Neural cell (in vitro differentiated cells): ENCODE measurements at regions not wholly inside any gene's neighbourhood (a gene's known extent, or its start where the extent isn't known, plus 50 kb on each side); places are given as distances from the start of the nearest gene placed in this dataset.

Experiments used
- H2AFZ ChIP-seq: fragments of 200-600, 300-800 bp; sonication (generic), shearing (Covaris generic); 2 replicates; pipeline ENCODE4 v1.6.0; 2014; ENCODE audit warnings: low read depth, mild to moderate bottlenecking, antibody characterized with exemption, low read length, moderate library complexity
- H3F3A ChIP-seq: fragments of 200-600 bp; shearing (Covaris generic); 2 replicates; pipeline ENCODE4 v1.6.1; 2016; ENCODE audit warnings: mild to moderate bottlenecking, moderate library complexity, mixed read lengths, antibody characterized with exemption, low read length; ENCODE audit not compliant: insufficient read depth, poor library complexity, severe bottlenecking
- H3K27ac ChIP-seq: fragments of 200-600, 300-800 bp; sonication (generic), shearing (Covaris generic); 2 replicates; pipeline ENCODE4 v1.5.1; 2014; ENCODE audit warnings: mild to moderate bottlenecking, low read length, moderate library complexity
- H3K27me3 ChIP-seq: fragments of 300-800, 200-600 bp; sonication (generic), shearing (Covaris generic); 2 replicates; pipeline ENCODE4 v1.6.0; 2014; ENCODE audit warnings: mild to moderate bottlenecking, low read depth, low read length, moderate library complexity; ENCODE audit not compliant: insufficient read depth
- H3K36me3 ChIP-seq: fragments of 300-800, 200-600 bp; sonication (generic), shearing (Covaris generic); 2 replicates; pipeline ENCODE4 v1.5.1; 2014; ENCODE audit warnings: mild to moderate bottlenecking, antibody characterized with exemption, low read length, moderate library complexity; ENCODE audit not compliant: insufficient read depth
- H3K4me2 ChIP-seq: fragments of 300-800, 200-600 bp; sonication (generic), shearing (Covaris generic); 2 replicates; pipeline ENCODE4 v1.6.0; 2014; ENCODE audit warnings: mild to moderate bottlenecking, low read length
- H3K4me3 ChIP-seq: fragments of 300-800, 200-600 bp; sonication (generic), shearing (Covaris generic); 2 replicates; pipeline ENCODE4 v1.5.1; 2014; ENCODE audit warnings: mild to moderate bottlenecking, low read length, moderate library complexity
- H3K79me2 ChIP-seq: fragments of 200-600 bp; shearing (Covaris generic); replicated peaks from 2 replicates; pipeline ENCODE4 v1.6.0; 2014; ENCODE audit warnings: mild to moderate bottlenecking, low read length, moderate library complexity; ENCODE audit not compliant: insufficient read depth
- H3K9ac ChIP-seq: fragments of 300-800, 200-600 bp; sonication (generic), shearing (Covaris generic); 2 replicates; pipeline ENCODE4 v1.6.1; 2016; ENCODE audit warnings: mild to moderate bottlenecking, low read length, mixed read lengths
- H3K9me2 ChIP-seq: fragments of 200-600 bp; shearing (Covaris generic); 2 replicates; pipeline ENCODE4 v1.6.1; 2016; ENCODE audit warnings: mild to moderate bottlenecking, low read length, mixed read lengths; ENCODE audit not compliant: insufficient read depth
- H3K9me3 ChIP-seq: fragments of 200-600, 300-800 bp; sonication (generic), shearing (Covaris generic); 2 replicates; pipeline ENCODE4 v1.6.1; 2016; ENCODE audit warnings: mild to moderate bottlenecking, mixed run types, low read length, moderate library complexity, mixed read lengths
- H4K20me1 ChIP-seq: fragments of 200-600 bp; shearing (Covaris generic); 2 replicates; pipeline ENCODE4 v1.6.1; 2016; ENCODE audit warnings: mild to moderate bottlenecking, mixed run types; ENCODE audit not compliant: insufficient read depth
- EP300 ChIP-seq: fragments of 450-650 bp; conservative IDR thresholded peaks from 2 replicates; pipeline ENCODE4 v1.6.1; 2014; ENCODE audit warnings: antibody characterized with exemption, mild to moderate bottlenecking, moderate library complexity; ENCODE audit not compliant: poor library complexity, severe bottlenecking
- EZH2 ChIP-seq: fragments of 200-600, 300-800 bp; shearing (Covaris generic), sonication (generic); IDR thresholded peaks from 2 replicates; pipeline ENCODE4 v1.6.1; 2014; ENCODE audit warnings: antibody characterized with exemption, low read length, borderline replicate concordance, mild to moderate bottlenecking; ENCODE audit not compliant: insufficient read depth, poor library complexity, severe bottlenecking
- MXI1 ChIP-seq: fragments of 450-650 bp; conservative IDR thresholded peaks from 2 replicates; pipeline ENCODE4 v1.6.1; 2014; ENCODE audit warnings: antibody characterized with exemption, mild to moderate bottlenecking; ENCODE audit not compliant: poor library complexity, severe bottlenecking
- POLR2AphosphoS5 ChIP-seq: IDR thresholded peaks from 2 replicates; pipeline ENCODE4 v1.6.1; 2012
- RAD21 ChIP-seq: fragments of 450-650 bp; conservative IDR thresholded peaks from 2 replicates; pipeline ENCODE4 v1.6.1; 2014; ENCODE audit warnings: antibody characterized with exemption, mild to moderate bottlenecking, moderate library complexity
- REST ChIP-seq: IDR thresholded peaks from 2 replicates; pipeline ENCODE4 v1.6.1; 2012; ENCODE audit warnings: borderline replicate concordance
- SMC3 ChIP-seq: fragments of 450-650 bp; conservative IDR thresholded peaks from 2 replicates; pipeline ENCODE4 v1.6.1; 2014; ENCODE audit warnings: antibody characterized with exemption, mild to moderate bottlenecking, moderate library complexity; ENCODE audit not compliant: poor library complexity
- TAF1 ChIP-seq: IDR thresholded peaks from 2 replicates; pipeline ENCODE4 v1.6.1; 2012; ENCODE audit warnings: low read depth
- TF ChIP-seq, protein P1 (sequence below): fragments of 450-650 bp; IDR thresholded peaks from 2 replicates; pipeline ENCODE4 v1.5.1; 2014; ENCODE audit warnings: antibody characterized with exemption, mild to moderate bottlenecking, moderate library complexity; ENCODE audit not compliant: poor library complexity, severe bottlenecking

GRCh38 chr3:42033741-42034140, 57.4 kb upstream of the TRAK1 start:
- H2AFZ ChIP-seq, result no peak overlapping the region
- H3K79me2 ChIP-seq, result peaks cover 4% of the 10 kb centered on the region
- no peaks in the 10 kb centered on the region for H3K9me3 ChIP-seq
- no peaks in the 10 kb centered on the region for H3K9me2 ChIP-seq
- no peaks in the 10 kb centered on the region for H3K36me3 ChIP-seq
- peaks cover 4% of the 10 kb centered on the region for H3F3A ChIP-seq
- H3K27ac ChIP-seq, result peak overlapping the region; percentile 64
- H3K27me3 ChIP-seq, result no peaks in the 10 kb centered on the region
- H4K20me1 ChIP-seq, result no peaks in the 10 kb centered on the region
- no peak overlapping the region for H3K4me2 ChIP-seq
- H3K4me3 ChIP-seq, result no peak overlapping the region
- TF ChIP-seq REST, result no peak
- TF ChIP-seq, protein P1, sequence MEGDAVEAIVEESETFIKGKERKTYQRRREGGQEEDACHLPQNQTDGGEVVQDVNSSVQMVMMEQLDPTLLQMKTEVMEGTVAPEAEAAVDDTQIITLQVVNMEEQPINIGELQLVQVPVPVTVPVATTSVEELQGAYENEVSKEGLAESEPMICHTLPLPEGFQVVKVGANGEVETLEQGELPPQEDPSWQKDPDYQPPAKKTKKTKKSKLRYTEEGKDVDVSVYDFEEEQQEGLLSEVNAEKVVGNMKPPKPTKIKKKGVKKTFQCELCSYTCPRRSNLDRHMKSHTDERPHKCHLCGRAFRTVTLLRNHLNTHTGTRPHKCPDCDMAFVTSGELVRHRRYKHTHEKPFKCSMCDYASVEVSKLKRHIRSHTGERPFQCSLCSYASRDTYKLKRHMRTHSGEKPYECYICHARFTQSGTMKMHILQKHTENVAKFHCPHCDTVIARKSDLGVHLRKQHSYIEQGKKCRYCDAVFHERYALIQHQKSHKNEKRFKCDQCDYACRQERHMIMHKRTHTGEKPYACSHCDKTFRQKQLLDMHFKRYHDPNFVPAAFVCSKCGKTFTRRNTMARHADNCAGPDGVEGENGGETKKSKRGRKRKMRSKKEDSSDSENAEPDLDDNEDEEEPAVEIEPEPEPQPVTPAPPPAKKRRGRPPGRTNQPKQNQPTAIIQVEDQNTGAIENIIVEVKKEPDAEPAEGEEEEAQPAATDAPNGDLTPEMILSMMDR, result no peak
- H3K9ac ChIP-seq, result no peak overlapping the region

DNA sequence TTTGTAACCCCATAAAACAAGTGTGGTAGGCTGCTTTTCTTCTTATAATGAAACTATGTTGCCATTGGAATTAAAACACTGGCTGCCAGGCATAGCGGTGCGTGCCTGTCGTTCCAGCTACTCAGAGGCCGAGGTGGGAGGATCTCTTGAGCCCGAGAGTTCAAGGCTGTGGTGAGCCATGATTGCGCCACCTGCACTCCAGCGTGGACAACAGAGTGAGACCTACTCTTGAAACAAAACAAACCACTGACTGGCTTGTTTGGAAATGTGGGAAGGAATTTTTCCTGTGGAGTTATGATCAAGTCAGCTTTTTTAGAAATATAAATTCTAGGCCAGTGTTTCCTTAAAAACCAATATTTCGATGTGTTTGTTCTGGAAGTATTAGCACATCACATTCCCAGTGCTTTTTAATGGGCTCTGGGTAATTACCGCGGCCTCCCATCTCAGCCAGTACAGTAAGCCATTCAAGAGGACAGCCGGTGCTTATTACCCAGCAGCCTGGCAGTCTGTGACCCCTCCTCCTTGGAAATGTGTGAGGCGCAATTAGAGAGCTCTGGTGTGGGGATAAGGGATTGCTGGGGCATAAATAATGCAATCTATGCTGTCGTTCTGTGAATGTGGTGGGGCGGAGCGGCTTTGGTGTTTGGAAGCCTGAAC, 58.3 kb upstream of the TRAK1 start:
- H4K20me1 ChIP-seq, result no peaks in the 10 kb centered on the region
- no peaks in the 10 kb centered on the region for H3K27me3 ChIP-seq
- no peaks in the 10 kb centered on the region for H3K36me3 ChIP-seq
- H3K9me2 ChIP-seq, result no peaks in the 10 kb centered on the region
- peak overlapping the region; percentile 41 for H3K4me2 ChIP-seq
- H3K79me2 ChIP-seq, result peaks cover 7% of the 10 kb centered on the region
- H3K27ac ChIP-seq, result peak overlapping the region; percentile 64
- no peaks in the 10 kb centered on the region for H3K9me3 ChIP-seq
- peak overlapping the region; percentile 36 for H3K9ac ChIP-seq
- H3K4me3 ChIP-seq, result peak overlapping the region; percentile 25
- TF ChIP-seq REST, result no peak
- TF ChIP-seq POLR2AphosphoS5, result no peak
- no peak for TF ChIP-seq MXI1
- no peak for TF ChIP-seq EZH2
- TF ChIP-seq, protein P1, result no peak
- TF ChIP-seq SMC3, result no peak
- TF ChIP-seq RAD21, result no peak
- TF ChIP-seq TAF1, result no peak
- no peak for TF ChIP-seq EP300
- H3F3A ChIP-seq, result peaks cover 4% of the 10 kb centered on the region
- H2AFZ ChIP-seq, result no peak overlapping the region
